ENCODE measurements at regions not wholly inside any gene's neighbourhood (a gene's known extent, or its start where the extent isn't known, plus 50 kb on each side); places are given as distances from the start of the nearest gene placed in this dataset.

GRCh38 chr3:147656023-147656422 is 246.9 kb downstream of the ZIC1 start:
- H3K27me3 ChIP-seq = no peaks in the 10 kb centered on the region
- no peaks in the 10 kb centered on the region for H3K9me3 ChIP-seq
- no peak for DNase-seq
- no peaks in the 10 kb centered on the region for H3K4me1 ChIP-seq
- TF ChIP-seq, protein P1, sequence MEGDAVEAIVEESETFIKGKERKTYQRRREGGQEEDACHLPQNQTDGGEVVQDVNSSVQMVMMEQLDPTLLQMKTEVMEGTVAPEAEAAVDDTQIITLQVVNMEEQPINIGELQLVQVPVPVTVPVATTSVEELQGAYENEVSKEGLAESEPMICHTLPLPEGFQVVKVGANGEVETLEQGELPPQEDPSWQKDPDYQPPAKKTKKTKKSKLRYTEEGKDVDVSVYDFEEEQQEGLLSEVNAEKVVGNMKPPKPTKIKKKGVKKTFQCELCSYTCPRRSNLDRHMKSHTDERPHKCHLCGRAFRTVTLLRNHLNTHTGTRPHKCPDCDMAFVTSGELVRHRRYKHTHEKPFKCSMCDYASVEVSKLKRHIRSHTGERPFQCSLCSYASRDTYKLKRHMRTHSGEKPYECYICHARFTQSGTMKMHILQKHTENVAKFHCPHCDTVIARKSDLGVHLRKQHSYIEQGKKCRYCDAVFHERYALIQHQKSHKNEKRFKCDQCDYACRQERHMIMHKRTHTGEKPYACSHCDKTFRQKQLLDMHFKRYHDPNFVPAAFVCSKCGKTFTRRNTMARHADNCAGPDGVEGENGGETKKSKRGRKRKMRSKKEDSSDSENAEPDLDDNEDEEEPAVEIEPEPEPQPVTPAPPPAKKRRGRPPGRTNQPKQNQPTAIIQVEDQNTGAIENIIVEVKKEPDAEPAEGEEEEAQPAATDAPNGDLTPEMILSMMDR (IDR thresholded peaks at IDR 0.05; ENCODE audit: low read depth, low read length) = no peak
- no peaks in the 10 kb centered on the region for H3K36me3 ChIP-seq
- no peak overlapping the region for H3K4me3 ChIP-seq (ENCODE audit: low read depth, low read length)

DNA sequence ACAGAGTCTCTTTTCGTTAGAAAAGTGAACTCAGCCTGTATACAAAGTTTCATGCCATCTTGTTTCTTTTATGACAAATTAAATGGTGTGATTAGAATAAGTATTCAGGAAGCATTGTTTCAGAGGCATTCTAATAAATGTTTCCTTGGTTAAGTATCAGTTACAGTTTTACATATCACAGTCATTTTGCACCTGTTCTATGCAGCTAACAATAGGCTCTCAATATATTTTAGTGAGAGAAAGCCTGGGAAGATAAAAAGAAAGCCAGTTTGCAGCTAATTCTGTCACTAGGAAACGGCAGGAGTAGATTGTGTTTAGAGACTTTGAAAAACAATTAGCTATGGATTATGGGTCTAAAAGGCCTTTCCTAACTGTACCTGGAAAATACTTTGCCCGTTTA is 252.8 kb downstream of the ZIC1 start:
- DNase-seq = no peak
- no peak overlapping the region for H3K4me3 ChIP-seq (ENCODE audit: low read depth, low read length)
- TF ChIP-seq, protein P1 (IDR thresholded peaks at IDR 0.05; ENCODE audit: low read depth, low read length) = no peak
- no peaks in the 10 kb centered on the region for H3K4me1 ChIP-seq
- H3K27me3 ChIP-seq = no peaks in the 10 kb centered on the region
- no peaks in the 10 kb centered on the region for H3K36me3 ChIP-seq
- no peaks in the 10 kb centered on the region for H3K9me3 ChIP-seq

- Histone ChIP-seq H3K9me3 (no peaks in the 10 kb centered on the region), H3K36me3 (no peaks in the 10 kb centered on the region), H3K4me3 (ENCODE audit: low read depth, low read length) (no peak overlapping the region), H3K27me3 (no peaks in the 10 kb centered on the region), H3K4me1 (no peaks in the 10 kb centered on the region)
- no peak for DNase-seq
- TF ChIP-seq, protein P1 (IDR thresholded peaks at IDR 0.05; ENCODE audit: low read depth, low read length) = no peak
Observed at GRCh38 chr3:147662705-147663104, 253.5 kb downstream of the ZIC1 start.

GRCh38 chr3:147669077-147669476 is 259.9 kb downstream of the ZIC1 start:
- DNase-seq = no peak
- no peak overlapping the region for H3K4me3 ChIP-seq (ENCODE audit: low read depth, low read length)
- no peaks in the 10 kb centered on the region for H3K36me3 ChIP-seq
- no peaks in the 10 kb centered on the region for H3K4me1 ChIP-seq
- no peaks in the 10 kb centered on the region for H3K27me3 ChIP-seq
- H3K9me3 ChIP-seq = no peaks in the 10 kb centered on the region
- TF ChIP-seq, protein P1 (IDR thresholded peaks at IDR 0.05; ENCODE audit: low read depth, low read length) = no peak

- DNase-seq = no peak
- Histone ChIP-seq H3K36me3 (no peaks in the 10 kb centered on the region), H3K27me3 (no peaks in the 10 kb centered on the region), H3K4me3 (ENCODE audit: low read depth, low read length) (no peak overlapping the region), H3K4me1 (no peaks in the 10 kb centered on the region), H3K9me3 (no peaks in the 10 kb centered on the region)
- TF ChIP-seq, protein P1 (IDR thresholded peaks at IDR 0.05; ENCODE audit: low read depth, low read length) = no peak
Observed at GRCh38 chr3:147672035-147672434, 262.9 kb downstream of the ZIC1 start.

DNA sequence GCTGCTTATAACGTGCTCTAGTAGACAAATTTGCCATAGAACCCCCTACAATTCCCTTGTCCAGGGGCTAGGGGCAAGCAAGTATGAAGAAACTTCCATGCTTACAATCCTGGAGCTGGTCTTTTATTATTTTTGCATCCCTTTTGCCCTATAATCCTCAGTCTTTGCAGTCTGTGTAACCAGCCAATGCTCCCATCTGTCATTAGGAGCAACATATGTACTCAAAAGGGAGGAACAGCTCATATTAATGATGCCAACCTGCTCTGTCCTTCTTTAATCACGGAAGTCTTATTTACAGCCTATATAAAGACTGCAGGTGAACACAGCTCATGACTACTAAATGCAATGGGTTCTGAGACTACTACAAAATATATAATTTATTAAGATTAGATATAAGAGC is 263.3 kb downstream of the ZIC1 start:
- H3K27me3 ChIP-seq = no peaks in the 10 kb centered on the region
- TF ChIP-seq, protein P1 (IDR thresholded peaks at IDR 0.05; ENCODE audit: low read depth, low read length) = no peak
- DNase-seq = no peak
- H3K36me3 ChIP-seq = no peaks in the 10 kb centered on the region
- H3K4me1 ChIP-seq = no peaks in the 10 kb centered on the region
- no peaks in the 10 kb centered on the region for H3K9me3 ChIP-seq
- H3K4me3 ChIP-seq (ENCODE audit: low read depth, low read length) = no peak overlapping the region
